ENCODE measurements at regions not wholly inside any gene's neighbourhood (a gene's known extent, or its start where the extent isn't known, plus 50 kb on each side); places are given as distances from the start of the nearest gene placed in this dataset.

- TF ChIP-seq CTCF (IDR thresholded peaks at IDR 0.05): no peak
- TF ChIP-seq POLR2A (IDR thresholded peaks at IDR 0.05): no peak
Measured at GRCh38 chr9:27675354-27675753, 102.1 kb upstream of the C9orf72 start.

Measured in testis (tissue), 2 donors.